ENCODE measurements at regions not wholly inside any gene's neighbourhood (a gene's known extent, or its start where the extent isn't known, plus 50 kb on each side); places are given as distances from the start of the nearest gene placed in this dataset.
"Not testable (repeated sequence)": the region's sequence is repeated elsewhere in the genome, so short reads cannot be mapped to it uniquely, and the experiment has no call there.

GRCh38 chr1:26626994-26627393, 68.8 kb upstream of the ARID1A start:
- no peak overlapping the region for H3K27ac ChIP-seq
- DNase-seq (no peak), ATAC-seq (peak in 1 of 4 donors; percentile 35)
- H3K27me3 ChIP-seq, result no peaks in the 10 kb centered on the region
- no peaks in the 10 kb centered on the region for H3K9me3 ChIP-seq
- 46% methylated on average over 1 of the region's 1 CpG for WGBS (ENCODE audit: insufficient coverage, low coverage, low lambda C conversion rate, missing lambda C conversion rate)
- H3K36me3 ChIP-seq, result no peaks in the 10 kb centered on the region
- no peak for TF ChIP-seq POLR2A (IDR thresholded peaks at IDR 0.05)
- no peak for TF ChIP-seq CTCF (IDR thresholded peaks at IDR 0.05)
- no peak overlapping the region for H3K4me3 ChIP-seq
- H3K4me1 ChIP-seq, result peaks cover 0 to 15% (median 0%) of the 10 kb centered on the region in 4 donors
- intact Hi-C loops (cut with DNase I), result no loop called here

DNA sequence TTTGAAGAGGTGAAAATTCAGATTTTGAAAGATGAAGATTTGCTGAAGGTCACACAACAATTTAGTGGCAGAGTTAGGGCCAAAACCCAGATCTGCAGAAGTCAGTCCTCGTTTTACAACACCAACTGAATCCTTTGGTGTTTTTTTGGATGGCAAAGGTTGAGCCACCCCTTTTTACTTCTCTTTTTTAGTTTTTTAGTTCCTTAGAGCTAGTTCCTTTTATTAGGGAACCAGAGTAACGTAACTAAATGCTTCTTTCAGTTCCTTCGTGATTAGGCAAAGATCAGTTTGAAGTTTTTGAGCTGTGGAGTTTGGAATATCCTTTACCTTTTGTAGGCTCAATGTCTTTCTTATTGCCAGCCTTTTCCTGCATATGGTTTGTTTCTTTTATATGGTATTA, 67.9 kb upstream of the ARID1A start:
- ATAC-seq (peak in 3 of 4 donors; percentile 16 to 50 (median 41)), DNase-seq (no peak)
- Histone ChIP-seq H3K4me1 (peaks cover 0 to 15% (median 0%) of the 10 kb centered on the region in 4 donors), H3K36me3 (no peaks in the 10 kb centered on the region), H3K9me3 (no peaks in the 10 kb centered on the region), H3K4me3 (no peak overlapping the region), H3K27ac (no peak overlapping the region), H3K27me3 (no peaks in the 10 kb centered on the region)
- TF ChIP-seq POLR2A (IDR thresholded peaks at IDR 0.05) (no peak), CTCF (IDR thresholded peaks at IDR 0.05) (no peak)
- intact Hi-C loops (cut with DNase I), result no loop called here
- WGBS (ENCODE audit: insufficient coverage, low coverage, low lambda C conversion rate, missing lambda C conversion rate), result 58% methylated on average over 3 of the region's 3 CpGs

- Histone ChIP-seq H3K4me3 (no peak overlapping the region), H3K9me3 (no peaks in the 10 kb centered on the region), H3K27ac (no peak overlapping the region), H3K36me3 (no peaks in the 10 kb centered on the region), H3K4me1 (peaks cover 0 to 10% (median 0%) of the 10 kb centered on the region in 4 donors), H3K27me3 (no peaks in the 10 kb centered on the region)
- intact Hi-C loops (cut with DNase I), result no loop called here
- 27% methylated on average over 2 of the region's 3 CpGs for WGBS (ENCODE audit: insufficient coverage, low coverage, low lambda C conversion rate, missing lambda C conversion rate)
- DNase-seq (no peak), ATAC-seq (peak; percentile 18 to 66 (median 42))
- TF ChIP-seq POLR2A (IDR thresholded peaks at IDR 0.05) (no peak), CTCF (IDR thresholded peaks at IDR 0.05) (no peak)
These were observed 65.2 kb upstream of the ARID1A start for GRCh38 chr1:26630634-26631033.

DNA sequence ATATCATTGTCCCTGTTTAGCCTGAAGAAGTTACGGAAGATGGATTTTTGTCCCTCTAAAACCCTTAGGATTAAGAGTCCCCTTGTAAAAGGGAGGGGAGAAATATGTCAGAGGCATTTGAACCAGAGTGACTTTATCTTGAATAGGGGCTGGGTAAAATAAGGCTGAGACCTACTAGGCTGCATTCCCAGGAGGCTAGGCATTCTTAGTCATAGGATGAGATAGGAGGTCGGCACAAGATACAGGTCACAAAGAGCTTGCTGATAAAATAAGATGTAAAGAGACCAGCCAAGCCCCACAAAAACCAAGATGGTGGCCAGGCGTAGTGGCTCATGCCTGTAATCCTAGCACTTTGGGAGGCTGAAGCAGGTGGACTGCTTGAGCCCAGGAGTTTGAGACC, 60.0 kb upstream of the ARID1A start:
- H3K4me1 ChIP-seq; ATAC-seq; H3K36me3 ChIP-seq; H3K4me3 ChIP-seq; H3K27ac ChIP-seq; H3K27me3 ChIP-seq; H3K9me3 ChIP-seq; intact Hi-C loops (cut with DNase I); DNase-seq: not testable (repeated sequence)
- WGBS (ENCODE audit: insufficient coverage, low coverage, low lambda C conversion rate, missing lambda C conversion rate), result 72% methylated on average over 3 of the region's 3 CpGs

- Histone ChIP-seq H3K4me3 (no peak overlapping the region), H3K27ac (no peak overlapping the region), H3K36me3 (no peaks in the 10 kb centered on the region), H3K27me3 (no peaks in the 10 kb centered on the region), H3K9me3 (no peaks in the 10 kb centered on the region), H3K4me1 (no peaks in the 10 kb centered on the region)
- DNase-seq, result no peak
- intact Hi-C loops (cut with DNase I), result no loop called here
- 50% methylated on average over 1 of the region's 1 CpG for WGBS (ENCODE audit: insufficient coverage, low coverage, low lambda C conversion rate, missing lambda C conversion rate)
- ATAC-seq, result no peak
- TF ChIP-seq CTCF (IDR thresholded peaks at IDR 0.05) (no peak), POLR2A (IDR thresholded peaks at IDR 0.05) (no peak)
These were observed 50.1 kb upstream of the ARID1A start for GRCh38 chr1:26645734-26646133.

Small RNA genes in the stretch of these regions (small RNA-seq; reads per million reads assigned to genes)
- gene AL627313.1 (0 reads per million in 2 experiments), gene RF01210 (0 reads per million in 2 experiments)
